ENCODE measurements at regions not wholly inside any gene's neighbourhood (a gene's known extent, or its start where the extent isn't known, plus 50 kb on each side); places are given as distances from the start of the nearest gene placed in this dataset.

DNA sequence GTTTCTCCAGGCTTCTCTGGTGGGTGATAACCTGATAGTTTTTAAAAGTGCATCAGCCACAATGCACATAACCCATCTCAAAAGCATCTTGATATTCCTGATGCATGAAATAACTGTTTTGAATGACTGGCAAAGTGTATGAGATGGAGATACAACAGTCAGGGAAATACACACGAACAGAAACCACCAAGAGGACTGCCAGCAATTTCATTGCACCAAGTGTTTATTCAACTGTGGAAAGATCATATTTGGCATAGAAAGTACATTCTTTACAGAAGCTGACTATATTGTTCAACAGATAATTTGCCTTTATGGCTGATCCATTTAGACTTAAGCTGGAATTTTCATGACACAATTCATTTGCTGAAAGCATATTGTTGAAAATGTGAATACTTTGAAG, 139.5 kb downstream of the SLIT2 start:
- Histone ChIP-seq H3K36me3 (replicated peaks in 1 of 2; ENCODE audit: insufficient read depth in 1 of 2, low read depth in 2 of 2) (no peaks in the 10 kb centered on the region), H3K27ac (no peak overlapping the region), H3K27me3 (peaks cover 0 to 3% of the 10 kb centered on the region in 2 donors), H3K4me1 (no peaks in the 10 kb centered on the region), H3K9me3 (no peaks in the 10 kb centered on the region), H3K4me3 (no peak overlapping the region)
- no peak for DNase-seq
- intact Hi-C loops (cut with DNase I) = no loop called here
- no peak for TF ChIP-seq POLR2A (IDR thresholded peaks at IDR 0.05)
- TF ChIP-seq, protein P1, sequence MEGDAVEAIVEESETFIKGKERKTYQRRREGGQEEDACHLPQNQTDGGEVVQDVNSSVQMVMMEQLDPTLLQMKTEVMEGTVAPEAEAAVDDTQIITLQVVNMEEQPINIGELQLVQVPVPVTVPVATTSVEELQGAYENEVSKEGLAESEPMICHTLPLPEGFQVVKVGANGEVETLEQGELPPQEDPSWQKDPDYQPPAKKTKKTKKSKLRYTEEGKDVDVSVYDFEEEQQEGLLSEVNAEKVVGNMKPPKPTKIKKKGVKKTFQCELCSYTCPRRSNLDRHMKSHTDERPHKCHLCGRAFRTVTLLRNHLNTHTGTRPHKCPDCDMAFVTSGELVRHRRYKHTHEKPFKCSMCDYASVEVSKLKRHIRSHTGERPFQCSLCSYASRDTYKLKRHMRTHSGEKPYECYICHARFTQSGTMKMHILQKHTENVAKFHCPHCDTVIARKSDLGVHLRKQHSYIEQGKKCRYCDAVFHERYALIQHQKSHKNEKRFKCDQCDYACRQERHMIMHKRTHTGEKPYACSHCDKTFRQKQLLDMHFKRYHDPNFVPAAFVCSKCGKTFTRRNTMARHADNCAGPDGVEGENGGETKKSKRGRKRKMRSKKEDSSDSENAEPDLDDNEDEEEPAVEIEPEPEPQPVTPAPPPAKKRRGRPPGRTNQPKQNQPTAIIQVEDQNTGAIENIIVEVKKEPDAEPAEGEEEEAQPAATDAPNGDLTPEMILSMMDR (IDR thresholded peaks at IDR 0.05) = no peak
- ATAC-seq = no peak
- WGBS, 2 donors = 31 to 33% methylated on average over 1 of the region's 1 CpG

DNA sequence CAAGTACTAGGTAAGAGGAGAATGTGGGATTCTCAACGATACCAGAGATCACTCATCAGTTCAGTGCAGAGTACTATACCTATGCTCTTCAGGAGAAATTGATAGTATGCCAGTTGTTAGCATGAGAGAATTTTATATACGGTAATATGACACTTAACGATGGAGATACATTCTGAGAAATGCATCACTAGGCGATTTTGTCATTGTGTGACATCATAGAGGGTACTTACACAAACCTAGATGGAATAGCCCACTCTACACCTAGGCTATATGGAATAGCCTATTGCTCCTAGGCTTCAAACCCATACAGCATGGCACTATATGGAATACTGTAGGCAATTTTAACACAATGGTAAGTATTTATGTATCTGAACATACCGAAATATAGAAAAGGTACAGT, 140.2 kb downstream of the SLIT2 start:
- ATAC-seq (no peak), DNase-seq (no peak)
- H3K27me3 ChIP-seq = peaks cover 0 to 3% of the 10 kb centered on the region in 2 donors
- H3K27ac ChIP-seq = no peak overlapping the region
- H3K4me3 ChIP-seq = no peak overlapping the region
- 75 to 76% methylated on average over 5 of the region's 5 CpGs for WGBS, 2 donors
- no peaks in the 10 kb centered on the region for H3K36me3 ChIP-seq (replicated peaks in 1 of 2; ENCODE audit: insufficient read depth in 1 of 2, low read depth in 2 of 2)
- no peaks in the 10 kb centered on the region for H3K4me1 ChIP-seq
- no peak for TF ChIP-seq POLR2A (IDR thresholded peaks at IDR 0.05)
- TF ChIP-seq, protein P1 (IDR thresholded peaks at IDR 0.05) = no peak
- intact Hi-C loops (cut with DNase I) = no loop called here
- H3K9me3 ChIP-seq = no peaks in the 10 kb centered on the region

DNA sequence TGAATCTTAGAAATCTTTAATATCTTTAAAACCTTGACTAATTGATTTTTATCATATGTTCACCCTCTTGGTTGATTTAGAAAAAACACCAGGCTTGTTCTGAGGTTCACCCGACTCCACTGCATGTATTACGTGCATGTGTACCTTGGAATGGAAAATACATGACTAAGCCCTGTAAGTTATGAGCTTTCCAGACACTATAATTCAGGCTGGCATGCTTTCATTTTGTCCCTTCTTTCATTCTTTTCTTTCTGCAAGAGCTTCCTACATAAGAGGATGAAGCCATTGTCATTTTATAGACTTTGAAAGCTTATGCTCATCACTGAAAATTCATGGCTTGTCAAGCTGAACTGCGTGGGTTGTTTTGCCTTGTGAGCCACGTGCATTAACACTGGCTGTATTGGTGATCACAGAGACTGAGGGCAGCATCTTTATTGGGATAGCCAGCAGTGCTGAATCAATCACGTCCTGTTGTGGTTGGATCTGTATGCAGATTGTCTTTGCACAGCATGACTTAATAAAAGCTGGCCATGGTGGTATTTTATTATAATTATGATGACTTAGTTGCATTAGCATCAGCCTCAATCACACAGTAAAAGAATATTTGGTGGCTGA, 141.9 kb downstream of the SLIT2 start:
- no peak for TF ChIP-seq POLR2A (IDR thresholded peaks at IDR 0.05)
- TF ChIP-seq, protein P1 (IDR thresholded peaks at IDR 0.05) = no peak
- intact Hi-C loops (cut with DNase I) = no loop called here
- WGBS, 2 donors = 58 to 66% methylated on average over 5 of the region's 5 CpGs
- ATAC-seq = no peak
- H3K27ac ChIP-seq = no peak overlapping the region
- H3K36me3 ChIP-seq (replicated peaks in 1 of 2; ENCODE audit: insufficient read depth in 1 of 2, low read depth in 2 of 2) = no peaks in the 10 kb centered on the region
- H3K9me3 ChIP-seq = no peaks in the 10 kb centered on the region
- no peak overlapping the region for H3K4me3 ChIP-seq
- peaks cover 0 to 3% of the 10 kb centered on the region in 2 donors for H3K27me3 ChIP-seq
- H3K4me1 ChIP-seq = no peaks in the 10 kb centered on the region
- DNase-seq = no peak

DNA sequence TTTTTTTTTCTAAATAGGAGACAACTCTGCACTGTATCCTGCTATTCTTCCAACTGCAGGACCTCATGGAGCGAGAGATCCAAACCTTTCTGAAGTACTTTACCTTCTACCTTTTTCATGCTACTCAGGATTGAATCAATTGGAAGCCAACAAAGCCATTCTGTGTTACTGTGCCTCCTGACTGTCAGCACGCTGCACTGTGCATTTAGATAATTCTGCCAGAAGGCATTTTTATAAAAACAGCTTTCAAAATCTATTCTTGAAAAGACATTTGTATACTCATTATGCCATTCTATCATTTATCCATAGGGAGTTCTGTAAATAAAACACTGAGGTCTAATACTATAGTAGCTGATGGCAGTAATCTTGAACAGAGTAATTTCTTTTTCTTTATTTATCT, 142.8 kb downstream of the SLIT2 start:
- intact Hi-C loops (cut with DNase I) = no loop called here
- no peak for DNase-seq
- H3K4me3 ChIP-seq = no peak overlapping the region
- WGBS, 2 donors = 64 to 73% methylated on average over 2 of the region's 2 CpGs
- no peak overlapping the region for H3K27ac ChIP-seq
- TF ChIP-seq, protein P1 (IDR thresholded peaks at IDR 0.05) = no peak
- TF ChIP-seq POLR2A (IDR thresholded peaks at IDR 0.05) = no peak
- no peaks in the 10 kb centered on the region for H3K36me3 ChIP-seq (replicated peaks in 1 of 2; ENCODE audit: insufficient read depth in 1 of 2, low read depth in 2 of 2)
- H3K4me1 ChIP-seq = no peaks in the 10 kb centered on the region
- H3K9me3 ChIP-seq = no peaks in the 10 kb centered on the region
- peaks cover 0 to 3% of the 10 kb centered on the region in 2 donors for H3K27me3 ChIP-seq
- ATAC-seq = no peak

DNA sequence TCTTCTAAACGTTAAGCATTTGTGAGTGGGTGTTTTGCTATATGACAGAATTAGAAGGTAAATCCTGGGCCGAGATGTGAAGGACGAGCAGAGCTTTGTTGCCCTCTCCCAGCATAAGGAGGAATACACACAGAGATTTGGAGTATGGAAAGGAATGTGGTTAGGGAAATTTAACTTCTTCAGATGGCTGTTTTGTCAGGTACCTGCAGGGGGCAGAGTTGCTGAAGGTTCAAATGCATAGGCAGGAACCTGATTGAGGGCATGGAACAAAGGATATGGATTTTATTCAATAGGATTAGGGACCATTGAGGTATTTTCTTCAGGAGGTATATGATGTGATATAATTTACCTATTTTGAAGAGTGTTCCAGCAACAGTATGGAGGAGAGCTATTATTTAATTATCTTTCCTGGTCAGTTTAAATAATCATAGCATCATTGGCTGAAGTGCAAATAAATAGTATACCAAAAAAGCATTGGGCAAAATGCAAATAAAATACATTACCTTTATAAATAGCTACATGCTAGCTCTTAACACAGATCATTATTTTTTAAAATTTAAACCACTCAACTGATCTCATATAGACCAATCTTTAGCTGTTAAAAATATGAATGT, 143.6 kb downstream of the SLIT2 start:
- no peak for ATAC-seq
- intact Hi-C loops (cut with DNase I) = no loop called here
- 12 to 28% methylated on average over 3 of the region's 3 CpGs for WGBS, 2 donors

More for the DNA sequence above, 143.6 kb downstream of the SLIT2 start:
- Histone ChIP-seq H3K9me3 (no peaks in the 10 kb centered on the region), H3K4me1 (no peaks in the 10 kb centered on the region), H3K27ac (no peak overlapping the region), H3K27me3 (peaks cover 0 to 3% of the 10 kb centered on the region in 2 donors), H3K4me3 (no peak overlapping the region), H3K36me3 (replicated peaks in 1 of 2; ENCODE audit: insufficient read depth in 1 of 2, low read depth in 2 of 2) (no peaks in the 10 kb centered on the region)
- DNase-seq = peak; percentile 24 to 58 (median 41)
- TF ChIP-seq, protein P1 (IDR thresholded peaks at IDR 0.05) = peak; percentile 26 to 55 (median 42)
- no peak for TF ChIP-seq POLR2A (IDR thresholded peaks at IDR 0.05)
